ENCODE measurements at regions not wholly inside any gene's neighbourhood (a gene's known extent, or its start where the extent isn't known, plus 50 kb on each side); places are given as distances from the start of the nearest gene placed in this dataset.

DNA sequence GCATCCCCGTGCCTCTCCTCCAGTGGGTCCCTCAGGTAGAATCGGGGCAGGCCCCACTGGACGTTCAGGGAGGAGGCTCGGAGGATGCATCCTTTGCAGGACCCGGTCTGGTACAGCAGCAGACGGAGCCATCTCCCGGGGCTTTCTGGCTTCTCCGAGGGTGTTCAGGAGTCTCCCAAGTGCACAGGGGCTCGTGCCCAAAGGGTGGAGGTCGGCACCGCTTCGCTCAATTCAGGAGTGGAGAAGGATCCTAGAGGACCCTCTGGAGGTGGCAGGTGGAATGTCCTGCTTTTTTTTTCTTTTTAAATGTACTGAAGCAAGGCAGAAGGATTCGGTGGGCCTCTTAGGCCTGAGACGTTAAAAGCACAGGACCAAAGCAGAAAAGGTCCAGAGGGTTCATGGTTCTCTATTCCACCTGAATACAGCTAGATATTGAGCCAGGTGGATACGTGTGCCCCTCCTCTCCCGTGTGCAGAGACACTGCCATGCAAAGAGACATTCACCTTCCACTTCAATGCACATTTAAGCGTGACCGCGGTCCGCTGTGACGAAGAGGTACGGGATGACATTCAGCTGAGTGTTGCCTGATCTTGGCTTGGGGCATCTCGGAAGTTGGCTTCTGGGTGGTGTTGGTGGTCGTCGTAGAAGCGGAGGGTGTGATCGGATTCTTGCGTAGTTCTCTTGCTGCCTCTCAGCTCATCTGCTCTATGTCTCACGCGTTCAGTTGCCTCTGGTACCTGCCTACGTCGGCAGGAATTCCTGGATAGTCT, 281.2 kb upstream of the AGTR2 start:
- 95 to 100% methylated on average over 2 to 22 of the region's 32 CpGs for WGBS, 2 experiments (ENCODE audit: insufficient coverage in 1 of 2, insufficient read length in 1 of 2)
- DNase-seq, result no peak
- Histone ChIP-seq H3K4me1 (ENCODE audit: control insufficient read depth, insufficient read depth, low read length) (no peaks in the 10 kb centered on the region), H3K36me3 (ENCODE audit: control insufficient read depth, insufficient read depth, low read length) (no peaks in the 10 kb centered on the region), H3K4me3 (ENCODE audit: low read length) (no peak overlapping the region), H3K27me3 (ENCODE audit: control insufficient read depth, insufficient read depth, low read length, poor library complexity, severe bottlenecking) (no peaks in the 10 kb centered on the region), H3K27ac (ENCODE audit: low read depth, low read length) (no peak overlapping the region), H3K9ac (ENCODE audit: extremely low read depth, low read length, poor library complexity, severe bottlenecking) (no peak overlapping the region), H3K9me3 (ENCODE audit: control insufficient read depth, low read length) (no peaks in the 10 kb centered on the region)
- H3K4me1 Mint-ChIP-seq, result peaks cover 15% of the 10 kb centered on the region
- H3K9me3 Mint-ChIP-seq, result no peaks in the 10 kb centered on the region
- H3K4me3 Mint-ChIP-seq, result no peak overlapping the region
- H3K36me3 Mint-ChIP-seq (ENCODE audit: low read depth), result peaks cover 16% of the 10 kb centered on the region
- TF ChIP-seq, protein P1, sequence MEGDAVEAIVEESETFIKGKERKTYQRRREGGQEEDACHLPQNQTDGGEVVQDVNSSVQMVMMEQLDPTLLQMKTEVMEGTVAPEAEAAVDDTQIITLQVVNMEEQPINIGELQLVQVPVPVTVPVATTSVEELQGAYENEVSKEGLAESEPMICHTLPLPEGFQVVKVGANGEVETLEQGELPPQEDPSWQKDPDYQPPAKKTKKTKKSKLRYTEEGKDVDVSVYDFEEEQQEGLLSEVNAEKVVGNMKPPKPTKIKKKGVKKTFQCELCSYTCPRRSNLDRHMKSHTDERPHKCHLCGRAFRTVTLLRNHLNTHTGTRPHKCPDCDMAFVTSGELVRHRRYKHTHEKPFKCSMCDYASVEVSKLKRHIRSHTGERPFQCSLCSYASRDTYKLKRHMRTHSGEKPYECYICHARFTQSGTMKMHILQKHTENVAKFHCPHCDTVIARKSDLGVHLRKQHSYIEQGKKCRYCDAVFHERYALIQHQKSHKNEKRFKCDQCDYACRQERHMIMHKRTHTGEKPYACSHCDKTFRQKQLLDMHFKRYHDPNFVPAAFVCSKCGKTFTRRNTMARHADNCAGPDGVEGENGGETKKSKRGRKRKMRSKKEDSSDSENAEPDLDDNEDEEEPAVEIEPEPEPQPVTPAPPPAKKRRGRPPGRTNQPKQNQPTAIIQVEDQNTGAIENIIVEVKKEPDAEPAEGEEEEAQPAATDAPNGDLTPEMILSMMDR (conservative IDR thresholded peaks at IDR 0.05), result peak; percentile 16
- no peaks in the 10 kb centered on the region for H3K27me3 Mint-ChIP-seq (ENCODE audit: insufficient read depth)
- H3K27ac Mint-ChIP-seq, result peak overlapping the region; percentile 2

DNA sequence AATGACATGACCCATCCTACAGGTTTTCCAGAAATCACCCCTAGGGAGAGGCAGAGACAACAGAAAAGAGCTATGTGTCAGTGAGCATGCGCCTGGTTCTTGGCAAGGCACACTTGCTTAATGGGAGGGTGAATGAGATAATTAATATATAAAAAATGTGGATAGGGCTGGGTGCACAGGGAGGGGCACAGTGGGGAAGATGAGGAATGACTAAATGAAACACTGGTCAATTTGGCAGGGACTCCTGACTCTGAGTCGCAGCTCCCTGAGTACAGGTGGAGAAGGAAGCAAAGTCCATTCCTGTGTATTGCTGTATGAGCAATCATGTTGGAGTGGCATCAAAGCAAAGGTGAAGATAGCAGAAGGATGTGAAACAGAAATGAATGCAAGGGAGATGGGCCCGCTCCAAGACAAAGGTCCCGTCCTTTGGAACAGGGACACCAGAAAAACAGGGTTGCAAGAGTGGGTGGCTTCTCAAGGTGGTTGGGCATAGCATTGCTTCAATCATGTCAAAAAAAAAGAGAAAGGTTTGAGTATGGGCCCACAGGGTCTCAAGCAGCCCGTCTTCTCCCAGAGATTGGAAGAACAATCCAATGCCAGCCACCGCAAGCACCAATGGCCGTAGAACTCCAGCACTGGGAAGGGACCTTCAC, 278.4 kb upstream of the AGTR2 start:
- Histone ChIP-seq H3K4me1 (ENCODE audit: control insufficient read depth, insufficient read depth, low read length) (no peaks in the 10 kb centered on the region), H3K4me3 (ENCODE audit: low read length) (no peak overlapping the region), H3K27ac (ENCODE audit: low read depth, low read length) (no peak overlapping the region), H3K36me3 (ENCODE audit: control insufficient read depth, insufficient read depth, low read length) (no peaks in the 10 kb centered on the region), H3K27me3 (ENCODE audit: control insufficient read depth, insufficient read depth, low read length, poor library complexity, severe bottlenecking) (no peaks in the 10 kb centered on the region), H3K9ac (ENCODE audit: extremely low read depth, low read length, poor library complexity, severe bottlenecking) (no peak overlapping the region), H3K9me3 (ENCODE audit: control insufficient read depth, low read length) (no peaks in the 10 kb centered on the region)
- TF ChIP-seq, protein P1 (conservative IDR thresholded peaks at IDR 0.05), result no peak
- no peak overlapping the region for H3K4me3 Mint-ChIP-seq
- H3K9me3 Mint-ChIP-seq, result no peaks in the 10 kb centered on the region
- H3K27ac Mint-ChIP-seq, result no peak overlapping the region
- 79 to 100% methylated on average over 1 to 7 of the region's 7 CpGs for WGBS, 2 experiments (ENCODE audit: insufficient coverage in 1 of 2, insufficient read length in 1 of 2)
- no peaks in the 10 kb centered on the region for H3K27me3 Mint-ChIP-seq (ENCODE audit: insufficient read depth)
- peaks cover 16% of the 10 kb centered on the region for H3K36me3 Mint-ChIP-seq (ENCODE audit: low read depth)
- no peak for DNase-seq
- H3K4me1 Mint-ChIP-seq, result peaks cover 23% of the 10 kb centered on the region

DNA sequence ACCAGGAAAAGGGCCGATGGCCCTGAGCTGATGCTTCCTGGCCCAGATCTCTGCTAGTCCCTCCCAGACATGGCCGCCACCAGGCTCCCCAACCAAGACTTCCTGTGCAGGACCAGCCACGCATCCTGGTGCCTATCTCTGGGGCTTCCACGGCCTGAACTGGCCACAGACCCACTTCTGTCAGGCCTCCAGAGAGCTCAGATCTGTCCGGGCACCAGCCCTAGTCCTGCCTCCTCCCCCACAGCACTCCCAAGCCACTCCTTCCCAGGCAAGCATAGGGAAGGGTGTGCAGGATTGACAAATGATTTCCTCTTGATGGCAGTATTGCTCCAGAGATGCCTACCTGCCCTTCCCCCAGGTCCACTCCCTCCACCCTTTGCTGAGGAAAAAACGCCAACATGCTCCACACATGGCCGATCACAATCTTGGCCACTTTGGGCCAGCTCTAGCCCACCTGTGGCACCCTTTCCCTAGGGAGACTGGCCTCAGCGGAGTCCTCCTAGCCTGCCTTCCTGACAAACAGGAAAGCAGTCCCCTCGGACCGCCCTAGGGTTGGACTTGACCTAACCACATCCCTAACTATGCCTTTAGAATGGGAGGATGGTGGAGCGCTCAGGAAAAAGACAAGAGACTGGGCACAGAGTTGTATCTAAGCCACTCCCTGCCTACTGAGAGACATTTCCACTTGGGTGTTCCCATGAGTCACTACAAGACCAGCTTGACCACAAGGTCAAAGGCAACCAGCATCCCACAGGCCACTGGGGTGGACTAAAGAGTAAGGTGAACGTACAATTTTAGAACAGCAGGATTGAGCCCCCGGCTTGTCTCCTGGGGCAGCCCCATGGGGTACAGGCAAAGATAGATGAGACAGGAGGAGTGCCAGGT, 277.5 kb upstream of the AGTR2 start:
- H3K36me3 Mint-ChIP-seq (ENCODE audit: low read depth), result peaks cover 16% of the 10 kb centered on the region
- WGBS, 2 experiments (ENCODE audit: insufficient coverage in 1 of 2, insufficient read length in 1 of 2), result 82 to 83% methylated on average over 2 to 10 of the region's 13 CpGs

More for the DNA sequence above, 277.5 kb upstream of the AGTR2 start:
- Histone ChIP-seq H3K9me3 (ENCODE audit: control insufficient read depth, low read length) (no peaks in the 10 kb centered on the region), H3K27ac (ENCODE audit: low read depth, low read length) (no peak overlapping the region), H3K27me3 (ENCODE audit: control insufficient read depth, insufficient read depth, low read length, poor library complexity, severe bottlenecking) (no peaks in the 10 kb centered on the region), H3K9ac (ENCODE audit: extremely low read depth, low read length, poor library complexity, severe bottlenecking) (no peak overlapping the region), H3K4me1 (ENCODE audit: control insufficient read depth, insufficient read depth, low read length) (no peaks in the 10 kb centered on the region), H3K4me3 (ENCODE audit: low read length) (no peak overlapping the region), H3K36me3 (ENCODE audit: control insufficient read depth, insufficient read depth, low read length) (no peaks in the 10 kb centered on the region)
- TF ChIP-seq, protein P1 (conservative IDR thresholded peaks at IDR 0.05), result peak; percentile 79
- DNase-seq, result peak; percentile 86
- Mint-ChIP-seq H3K9me3 (no peaks in the 10 kb centered on the region), H3K27me3 (ENCODE audit: insufficient read depth) (no peaks in the 10 kb centered on the region), H3K4me1 (peaks cover 30% of the 10 kb centered on the region), H3K27ac (peak overlapping the region; percentile 41), H3K4me3 (no peak overlapping the region)

Measured in endodermal cell (in vitro differentiated cells).